Astrocyte of the spinal cord (primary cell): ENCODE measurements at regions not wholly inside any gene's neighbourhood (a gene's known extent, or its start where the extent isn't known, plus 50 kb on each side); places are given as distances from the start of the nearest gene placed in this dataset.
A peak's percentile ranks its signal among the peaks of the same experiment; 100 is the strongest.
"Not testable (repeated sequence)": the region's sequence is repeated elsewhere in the genome, so short reads cannot be mapped to it uniquely, and the experiment has no call there.

Source experiments
- DNase-seq: peaks from one replicate; pipeline ENCODE4 v3.0.0; 2011; ENCODE audit warnings: low read depth, low spot score
- H3K4me3 ChIP-seq: 2 replicates; pipeline ENCODE4 v1.5.1; 2011; ENCODE audit warnings: low read depth, mild to moderate bottlenecking, low read length, moderate library complexity
- CTCF ChIP-seq: IDR thresholded peaks from 2 replicates; pipeline ENCODE4 v1.5.1; 2012; ENCODE audit warnings: low read depth, mild to moderate bottlenecking, low read length, inconsistent platforms
- in situ Hi-C: cut with HindIII; loops from 2 replicates; pipeline ENCODE4 v1.10.0; 2017; ENCODE audit warnings: low sequenced_read_pairs

GRCh38 chr10:63977329-63977923 lies 456.2 kb downstream of the REEP3 start:
- no peak overlapping the region for H3K4me3 ChIP-seq
- peak; percentile 58 for TF ChIP-seq CTCF
- peak; percentile 9 for DNase-seq
- in situ Hi-C loops: no loop called here

- H3K4me3 ChIP-seq, in situ Hi-C loops, DNase-seq: not testable (repeated sequence)
These were observed 459.7 kb downstream of the REEP3 start for GRCh38 chr10:63980870-63981269.

- H3K4me3 ChIP-seq, in situ Hi-C loops, DNase-seq: not testable (repeated sequence)
These were observed 462.9 kb downstream of the REEP3 start for GRCh38 chr10:63984061-63984460.

GRCh38 chr10:63986536-63986935 lies 465.3 kb downstream of the REEP3 start:
- no peak overlapping the region for H3K4me3 ChIP-seq
- no peak for DNase-seq
- in situ Hi-C loops: no loop called here
- no peak for TF ChIP-seq CTCF

- DNase-seq: no peak
- H3K4me3 ChIP-seq: no peak overlapping the region
- in situ Hi-C loops: no loop called here
- TF ChIP-seq CTCF: no peak
These were observed 466.0 kb downstream of the REEP3 start for GRCh38 chr10:63987212-63987611.

GRCh38 chr10:63994371-63994770 lies 473.2 kb downstream of the REEP3 start:
- H3K4me3 ChIP-seq: no peak overlapping the region
- in situ Hi-C loops: no loop called here
- no peak for DNase-seq
- no peak for TF ChIP-seq CTCF

GRCh38 chr10:64007157-64007556 lies 486.0 kb downstream of the REEP3 start:
- in situ Hi-C loops: no loop called here
- DNase-seq: no peak
- no peak for TF ChIP-seq CTCF
- H3K4me3 ChIP-seq: no peak overlapping the region

GRCh38 chr10:64010711-64011110 lies 489.5 kb downstream of the REEP3 start:
- in situ Hi-C loops: no loop called here
- TF ChIP-seq CTCF: no peak

More at GRCh38 chr10:64010711-64011110, 489.5 kb downstream of the REEP3 start:
- H3K4me3 ChIP-seq: no peak overlapping the region
- DNase-seq: no peak
